Kidney (tissue), 13 donors: ENCODE measurements at regions not wholly inside any gene's neighbourhood (a gene's known extent, or its start where the extent isn't known, plus 50 kb on each side); places are given as distances from the start of the nearest gene placed in this dataset.

Source experiments
- DNase-seq, 5 donors: peaks; one replicate each; pipeline ENCODE4 v3.0.0-alpha.2; 2013 to 2020
- FAIRE-seq: peaks from 2 replicates; lab custom pipeline; 2012; peaks lifted over from hg19 to GRCh38; lab: Jason Lieb, UNC
- H3K27ac ChIP-seq, 2 donors: one replicate each; pipeline ENCODE4 v1.7.0; 2013; ENCODE audit warnings: low read depth in 2 of 2, low read length in 2 of 2, inconsistent platforms in 1 of 2
- H3K27me3 ChIP-seq: one replicate; pipeline ENCODE4 v1.7.1; 2013; ENCODE audit warnings: low read length, inconsistent platforms; ENCODE audit not compliant: control insufficient read depth, insufficient read depth
- H3K36me3 ChIP-seq, 3 donors: one replicate each; pipeline versions ENCODE4 v1.7.0 to v1.7.1; 2013; ENCODE audit warnings: low read length in 3 of 3, control low read depth in 1 of 3, inconsistent platforms in 1 of 3; ENCODE audit not compliant: insufficient read depth in 3 of 3, control insufficient read depth in 2 of 3
- H3K4me1 ChIP-seq, 3 donors: one replicate each; pipeline versions ENCODE4 v1.7.0 to v1.7.1; 2013; ENCODE audit warnings: low read length in 3 of 3, inconsistent platforms in 1 of 3, low read depth in 1 of 3; ENCODE audit not compliant: control insufficient read depth in 2 of 3, insufficient read depth in 2 of 3
- H3K4me3 ChIP-seq, 3 donors: one replicate each; pipeline versions ENCODE4 v1.7.0 to v1.8.1; 2013; ENCODE audit warnings: low read length in 3 of 3, control low read depth in 1 of 3, inconsistent platforms in 1 of 3
- H3K9ac ChIP-seq, 3 donors: one replicate each; pipeline versions ENCODE4 v1.7.0 to v1.7.1; 2013; ENCODE audit warnings: low read length in 3 of 3, control low read depth in 1 of 3, inconsistent platforms in 1 of 3
- H3K9me3 ChIP-seq, 3 donors: one replicate each; pipeline versions ENCODE4 v1.7.0 to v1.7.1; 2013; ENCODE audit warnings: low read length in 3 of 3, control low read depth in 1 of 3, inconsistent platforms in 1 of 3; ENCODE audit not compliant: control insufficient read depth in 2 of 3, insufficient read depth in 1 of 3
- CTCF ChIP-seq: IDR thresholded peaks from 3 replicates; pipeline ENCODE4 v1.5.1; 2012; ENCODE audit warnings: mild to moderate bottlenecking, moderate library complexity, borderline replicate concordance; ENCODE audit not compliant: insufficient read depth; ENCODE audit errors: extremely low read depth
- intact Hi-C: fragments of 100-400 bp; cut with DNase I; formaldehyde crosslinking; loops from one replicate; pipeline ENCODE4 v1.11.1; 2022
- donor health status: control.
- donor health status: control.
- donor health status: control.
- donor health status: control.
- donor health status: control.
- donor health status: DM: yes; HTN: yes; CAD: no.
- donor health status: Normal renal cell carcinoma (clear cell type).

GRCh38 chr3:168647582-168647981 is 551.9 kb upstream of the GOLIM4 start:
- Histone ChIP-seq H3K4me1 (no peaks in the 10 kb centered on the region), H3K9me3 (no peaks in the 10 kb centered on the region), H3K27me3 (no peaks in the 10 kb centered on the region), H3K27ac (no peak overlapping the region), H3K9ac (no peak overlapping the region), H3K4me3 (no peak overlapping the region), H3K36me3 (no peaks in the 10 kb centered on the region)
- intact Hi-C loops = no loop called here
- DNase-seq (no peak), FAIRE-seq (no peak)
- no peak for TF ChIP-seq CTCF

- H3K4me3 ChIP-seq = no peak overlapping the region
Measured at GRCh38 chr3:168645180-168645579, 549.5 kb upstream of the GOLIM4 start.

GRCh38 chr3:168628549-168628948 is 532.8 kb upstream of the GOLIM4 start:
- Histone ChIP-seq H3K27me3 (no peaks in the 10 kb centered on the region), H3K9me3 (no peaks in the 10 kb centered on the region), H3K36me3 (no peaks in the 10 kb centered on the region), H3K27ac (no peak overlapping the region), H3K9ac (no peak overlapping the region), H3K4me3 (no peak overlapping the region), H3K4me1 (no peaks in the 10 kb centered on the region)
- intact Hi-C loops = no loop called here
- DNase-seq = no peak
- no peak for TF ChIP-seq CTCF
- FAIRE-seq = no peak

More at GRCh38 chr3:168645180-168645579, 549.5 kb upstream of the GOLIM4 start:
- no peaks in the 10 kb centered on the region for H3K4me1 ChIP-seq
- no peaks in the 10 kb centered on the region for H3K36me3 ChIP-seq
- H3K9ac ChIP-seq = no peak overlapping the region
- DNase-seq (no peak), FAIRE-seq (no peak)
- H3K27ac ChIP-seq = no peak overlapping the region
- no peaks in the 10 kb centered on the region for H3K27me3 ChIP-seq
- H3K9me3 ChIP-seq = no peaks in the 10 kb centered on the region
- intact Hi-C loops = no loop called here
- no peak for TF ChIP-seq CTCF

- Histone ChIP-seq H3K27ac (no peak overlapping the region), H3K9me3 (no peaks in the 10 kb centered on the region), H3K36me3 (no peaks in the 10 kb centered on the region), H3K27me3 (no peaks in the 10 kb centered on the region), H3K9ac (no peak overlapping the region), H3K4me1 (no peaks in the 10 kb centered on the region), H3K4me3 (no peak overlapping the region)
- intact Hi-C loops = no loop called here
- DNase-seq = no peak
- no peak for FAIRE-seq
- TF ChIP-seq CTCF = no peak
Measured at GRCh38 chr3:168625477-168625876, 529.8 kb upstream of the GOLIM4 start.
